Mesenchymal stem cell (in vitro differentiated cells and primary cell): ENCODE measurements at regions not wholly inside any gene's neighbourhood (a gene's known extent, or its start where the extent isn't known, plus 50 kb on each side); places are given as distances from the start of the nearest gene placed in this dataset.

Source experiments
- DNase-seq: peaks from one replicate; pipeline ENCODE4 v3.0.0-alpha.2; 2013
- H2AFZ ChIP-seq: one replicate; pipeline ENCODE4 v1.6.1; 2013; ENCODE audit warnings: low read depth, mild to moderate bottlenecking, control low read depth, inconsistent platforms, low read length, moderate library complexity
- H2AK5ac ChIP-seq: 2 replicates; pipeline ENCODE4 v1.6.1; 2013; ENCODE audit warnings: low read length, moderate library complexity, mild to moderate bottlenecking, inconsistent platforms; ENCODE audit not compliant: severe bottlenecking
- H2BK120ac ChIP-seq: one replicate; pipeline ENCODE4 v1.6.1; 2013; ENCODE audit warnings: low read depth, mild to moderate bottlenecking, inconsistent platforms, low read length, moderate library complexity
- H2BK12ac ChIP-seq, 2 experiments: one replicate each; pipeline ENCODE4 v1.6.1; 2013; ENCODE audit warnings: inconsistent platforms in 2 of 2, low read length in 2 of 2, mild to moderate bottlenecking in 2 of 2, moderate library complexity in 2 of 2, control low read depth in 1 of 2
- H2BK15ac ChIP-seq: one replicate; pipeline ENCODE4 v1.6.1; 2013; ENCODE audit warnings: mild to moderate bottlenecking, low read depth, inconsistent platforms; ENCODE audit not compliant: poor library complexity, severe bottlenecking
- H2BK5ac ChIP-seq: 2 replicates; pipeline ENCODE4 v1.6.1; 2013; ENCODE audit warnings: low read depth, mild to moderate bottlenecking, low read length, control low read depth, inconsistent platforms; ENCODE audit not compliant: poor library complexity, severe bottlenecking
- H3K14ac ChIP-seq, 2 experiments: one replicate each; pipeline ENCODE4 v1.6.1; 2013; ENCODE audit warnings: inconsistent platforms in 2 of 2, low read length in 2 of 2, control low read depth in 1 of 2, mild to moderate bottlenecking in 1 of 2, moderate library complexity in 1 of 2
- H3K18ac ChIP-seq, 2 experiments: one replicate each; pipeline ENCODE4 v1.6.1; 2013; ENCODE audit warnings: inconsistent platforms in 2 of 2, low read length in 2 of 2, control low read depth in 1 of 2, low read depth in 1 of 2, mild to moderate bottlenecking in 1 of 2
- H3K23ac ChIP-seq, 2 experiments: one replicate each; pipeline ENCODE4 v1.6.1; 2013; ENCODE audit warnings: inconsistent platforms in 2 of 2, low read length in 2 of 2, mild to moderate bottlenecking in 2 of 2, moderate library complexity in 2 of 2, control low read depth in 1 of 2
- H3K27ac ChIP-seq: 2 replicates; pipeline ENCODE4 v1.5.1; 2013; ENCODE audit warnings: mild to moderate bottlenecking, moderate library complexity, low read length, control low read depth, inconsistent platforms; ENCODE audit not compliant: poor library complexity, severe bottlenecking
- H3K27me3 ChIP-seq, 2 experiments: 2 replicates each; pipeline versions ENCODE4 v1.6.1 to v1.7.0; 2013; ENCODE audit warnings: low read length in 2 of 2, mild to moderate bottlenecking in 2 of 2, moderate library complexity in 2 of 2, control low read depth in 1 of 2, inconsistent platforms in 1 of 2; ENCODE audit not compliant: control insufficient read depth in 1 of 2, insufficient read depth in 1 of 2
- H3K36me3 ChIP-seq, 2 experiments: 2 replicates each; pipeline versions ENCODE4 v1.6.1 to v1.7.0; 2013; ENCODE audit warnings: low read length in 2 of 2, control low read depth in 1 of 2, inconsistent platforms in 1 of 2, low read depth in 1 of 2, mild to moderate bottlenecking in 1 of 2; ENCODE audit not compliant: insufficient read depth in 2 of 2, control insufficient read depth in 1 of 2
- H3K4ac ChIP-seq, 2 experiments: one replicate each; pipeline ENCODE4 v1.6.1; 2013; ENCODE audit warnings: inconsistent platforms in 2 of 2, low read length in 2 of 2, mild to moderate bottlenecking in 2 of 2, moderate library complexity in 2 of 2, control low read depth in 1 of 2, low read depth in 1 of 2
- H3K4me1 ChIP-seq: 2 replicates; pipeline ENCODE4 v1.6.1; 2013; ENCODE audit warnings: low read depth, low read length, control low read depth; ENCODE audit not compliant: control insufficient read depth, insufficient read depth
- H3K4me2 ChIP-seq: 2 replicates; pipeline ENCODE4 v1.6.1; 2013; ENCODE audit warnings: low read length, mild to moderate bottlenecking, inconsistent platforms; ENCODE audit not compliant: poor library complexity, severe bottlenecking
- H3K4me3 ChIP-seq, 2 experiments: 2 replicates each; pipeline versions ENCODE4 v1.5.1 to v1.7.0; 2013; ENCODE audit warnings: low read length in 2 of 2, mild to moderate bottlenecking in 2 of 2, control low read depth in 1 of 2, low read depth in 1 of 2; ENCODE audit not compliant: insufficient read depth in 1 of 2
- H3K79me1 ChIP-seq: replicated peaks from 2 replicates; pipeline ENCODE4 v1.6.1; 2013; ENCODE audit warnings: mild to moderate bottlenecking, control low read depth, low read length, inconsistent platforms; ENCODE audit not compliant: poor library complexity, severe bottlenecking
- H3K9ac ChIP-seq: 2 replicates; pipeline ENCODE4 v1.7.0; 2013; ENCODE audit warnings: mild to moderate bottlenecking, low read length, moderate library complexity
- H3K9me3 ChIP-seq: 2 replicates; pipeline ENCODE4 v1.7.0; 2013; ENCODE audit warnings: mild to moderate bottlenecking, low read length; ENCODE audit not compliant: control insufficient read depth
- H4K8ac ChIP-seq: one replicate; pipeline ENCODE4 v1.6.1; 2013; ENCODE audit warnings: inconsistent platforms, mild to moderate bottlenecking, low read length, moderate library complexity
- H4K91ac ChIP-seq: one replicate; pipeline ENCODE4 v1.6.1; 2013; ENCODE audit warnings: mild to moderate bottlenecking, low read length, inconsistent platforms
- WGBS: methylation state at CpG from one replicate; pipeline ENCODE4 v1.1.7; 2013; ENCODE audit warnings: mixed read lengths; 5-methylcytosine and 5-hydroxymethylcytosine counted together

- Histone ChIP-seq H3K4me3 (no peak overlapping the region), H3K27ac (peak overlapping the region; percentile 95), H2BK120ac (no peak overlapping the region), H3K9ac (peak overlapping the region; percentile 73), H3K79me1 (peaks cover 2% of the 10 kb centered on the region), H3K14ac (no peak overlapping the region), H3K18ac (peak overlapping the region; percentile 69 to 90), H4K91ac (peak overlapping the region; percentile 57), H3K4me2 (no peak overlapping the region), H4K8ac (no peak overlapping the region), H3K9me3 (no peaks in the 10 kb centered on the region), H2BK15ac (no peak overlapping the region), H3K36me3 (no peaks in the 10 kb centered on the region), H2AFZ (no peak overlapping the region), H3K23ac (no peak overlapping the region), H2AK5ac (peak overlapping the region; percentile 97), H3K4me1 (peaks cover 14% of the 10 kb centered on the region), H2BK12ac (peak overlapping the region in 1 of 2 experiments; percentile 80), H3K27me3 (no peaks in the 10 kb centered on the region), H3K4ac (peak overlapping the region in 1 of 2 experiments; percentile 57), H2BK5ac (peak overlapping the region; percentile 70)
- WGBS = 59% methylated on average over 2 of the region's 4 CpGs
- no peak for DNase-seq
These were observed 159.0 kb upstream of the TSC22D2 start for GRCh38 chr3:150248888-150249681.

DNA sequence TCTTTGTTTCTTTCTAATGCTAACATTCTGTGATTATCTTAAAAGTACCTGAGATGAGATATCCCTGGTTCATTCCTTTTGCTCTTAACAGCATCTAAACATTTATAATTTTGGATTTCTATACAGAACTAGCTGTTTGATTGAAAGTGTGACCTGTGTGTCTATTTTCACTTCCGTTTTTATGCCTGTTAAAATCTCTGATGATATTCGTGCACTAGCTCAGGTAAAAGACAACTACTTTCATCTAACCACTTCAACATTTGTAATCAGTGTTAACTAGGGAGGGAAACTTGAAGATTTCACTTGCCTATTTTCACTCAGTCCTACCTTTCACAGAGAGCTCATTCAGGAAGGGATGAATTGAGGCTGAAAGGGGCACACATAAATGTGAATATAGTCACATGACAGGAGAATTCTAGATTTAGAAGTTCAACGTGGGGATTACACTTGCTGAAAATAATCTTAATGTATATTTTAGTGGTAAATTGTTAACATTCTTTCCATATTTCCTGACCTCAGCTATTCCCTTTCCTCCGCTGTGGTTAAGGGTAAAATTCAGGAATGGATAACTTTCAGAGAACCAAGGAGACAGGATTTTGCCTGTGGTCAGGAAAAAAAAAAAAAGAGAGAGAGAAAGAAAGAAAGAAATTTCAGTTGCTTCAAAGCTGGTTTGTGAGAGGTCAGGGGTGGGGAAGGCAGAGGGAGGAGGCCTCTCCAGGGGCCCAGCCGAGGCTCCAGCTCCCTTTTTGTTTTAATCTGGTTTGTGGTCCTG, 159.8 kb upstream of the TSC22D2 start:
- H3K27ac ChIP-seq = peak overlapping the region; percentile 95
- H2BK15ac ChIP-seq = no peak overlapping the region
- H3K18ac ChIP-seq = no peak overlapping the region
- H3K9me3 ChIP-seq = no peaks in the 10 kb centered on the region
- H2AFZ ChIP-seq = no peak overlapping the region
- no peak overlapping the region for H3K23ac ChIP-seq
- H3K4me2 ChIP-seq = no peak overlapping the region
- no peak overlapping the region for H3K4ac ChIP-seq
- no peaks in the 10 kb centered on the region for H3K36me3 ChIP-seq
- whole genome bisulfite sequencing = 0% methylated on average over 2 of the region's 5 CpGs
- H3K79me1 ChIP-seq = peaks cover 2% of the 10 kb centered on the region
- no peak overlapping the region for H2BK120ac ChIP-seq
- DNase-seq = peak; percentile 88
- H4K91ac ChIP-seq = no peak overlapping the region
- no peaks in the 10 kb centered on the region for H3K27me3 ChIP-seq
- no peak overlapping the region for H2BK12ac ChIP-seq
- H4K8ac ChIP-seq = no peak overlapping the region
- no peak overlapping the region for H2AK5ac ChIP-seq
- H2BK5ac ChIP-seq = no peak overlapping the region
- H3K9ac ChIP-seq = peak overlapping the region; percentile 73
- no peak overlapping the region for H3K14ac ChIP-seq
- no peak overlapping the region for H3K4me3 ChIP-seq
- H3K4me1 ChIP-seq = peaks cover 12% of the 10 kb centered on the region

GRCh38 chr3:150247441-150247840, 160.7 kb upstream of the TSC22D2 start:
- H3K4me3 ChIP-seq = no peak overlapping the region
- H2BK15ac ChIP-seq = no peak overlapping the region
- no peak overlapping the region for H3K27ac ChIP-seq

DNA sequence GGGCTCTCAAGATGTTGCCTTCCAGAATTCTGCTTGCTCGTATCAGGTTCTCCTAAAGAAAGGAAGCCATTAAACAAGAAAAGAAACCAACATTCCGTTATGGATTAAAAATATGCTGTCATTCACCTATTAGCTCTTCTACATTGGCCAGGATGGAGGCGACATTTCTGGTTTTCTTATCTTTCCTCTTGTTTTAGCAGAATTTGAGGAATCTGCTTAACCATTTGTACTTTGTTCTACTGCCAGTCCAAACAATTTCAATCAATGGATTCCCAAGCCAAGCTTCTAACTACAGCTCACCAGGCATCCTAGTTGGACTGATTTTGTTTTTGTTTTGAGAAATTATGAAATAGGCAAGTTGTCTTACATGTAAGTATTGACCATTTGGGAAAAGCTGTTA, 164.6 kb upstream of the TSC22D2 start:
- no peak overlapping the region for H2BK12ac ChIP-seq
- H3K27me3 ChIP-seq = no peaks in the 10 kb centered on the region
- no peak overlapping the region for H3K18ac ChIP-seq
- H3K9ac ChIP-seq = no peak overlapping the region
- no peak overlapping the region for H4K91ac ChIP-seq
- H2BK120ac ChIP-seq = no peak overlapping the region
- H2BK5ac ChIP-seq = no peak overlapping the region
- no peaks in the 10 kb centered on the region for H3K9me3 ChIP-seq
- no peak overlapping the region for H3K27ac ChIP-seq
- no peak overlapping the region for H2BK15ac ChIP-seq
- no peak overlapping the region for H3K4ac ChIP-seq
- H3K4me1 ChIP-seq = peaks cover 8% of the 10 kb centered on the region
- WGBS = 100% methylated on average over 3 of the region's 3 CpGs
- no peak overlapping the region for H3K4me3 ChIP-seq
- no peak overlapping the region for H3K4me2 ChIP-seq
- H4K8ac ChIP-seq = no peak overlapping the region
- H2AFZ ChIP-seq = no peak overlapping the region
- no peak for DNase-seq
- H3K36me3 ChIP-seq = no peaks in the 10 kb centered on the region
- peaks cover 6% of the 10 kb centered on the region for H3K79me1 ChIP-seq
- H3K23ac ChIP-seq = no peak overlapping the region
- H2AK5ac ChIP-seq = peak overlapping the region; percentile 78
- H3K14ac ChIP-seq = no peak overlapping the region

More at GRCh38 chr3:150247441-150247840, 160.7 kb upstream of the TSC22D2 start:
- Histone ChIP-seq H2AK5ac (peak overlapping the region; percentile 61), H2BK120ac (peak overlapping the region; percentile 1), H3K4me2 (no peak overlapping the region), H3K27me3 (no peaks in the 10 kb centered on the region), H4K8ac (peak overlapping the region; percentile 86), H2BK12ac (peak overlapping the region; percentile 88 to 100), H3K79me1 (peaks cover 2% of the 10 kb centered on the region), H3K14ac (no peak overlapping the region), H4K91ac (peak overlapping the region; percentile 55), H3K9me3 (no peaks in the 10 kb centered on the region), H2AFZ (no peak overlapping the region), H3K9ac (no peak overlapping the region), H3K36me3 (no peaks in the 10 kb centered on the region), H3K18ac (peak overlapping the region; percentile 11 to 55), H3K4ac (peak overlapping the region; percentile 35 to 50), H3K23ac (no peak overlapping the region), H2BK5ac (peak overlapping the region; percentile 54), H3K4me1 (peaks cover 14% of the 10 kb centered on the region)
- no peak for DNase-seq
- 96% methylated on average over 6 of the region's 6 CpGs for WGBS
